ENCODE measurements at regions not wholly inside any gene's neighbourhood (a gene's known extent, or its start where the extent isn't known, plus 50 kb on each side); places are given as distances from the start of the nearest gene placed in this dataset.

DNA sequence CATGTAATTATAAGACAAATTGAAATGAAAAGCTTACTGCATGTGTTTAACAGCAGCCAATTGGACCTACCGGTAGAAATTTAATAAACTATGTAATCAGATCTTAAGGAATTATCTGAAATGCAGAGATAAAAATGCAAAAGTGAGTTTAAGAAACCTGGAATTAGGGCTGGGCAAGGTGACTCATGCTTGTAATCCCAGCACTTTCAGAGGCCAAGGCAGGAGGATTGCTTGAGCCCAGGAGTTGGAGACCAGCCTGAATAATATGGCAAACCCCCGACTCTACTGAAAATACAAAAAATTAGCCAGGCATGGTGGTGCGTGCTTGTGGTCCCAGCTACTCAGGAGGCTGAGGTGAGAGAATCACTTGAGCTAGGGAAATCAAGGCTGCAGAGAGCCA lies 74.1 kb downstream of the HFE start:
- Histone ChIP-seq H3K4me3 (ENCODE audit: low read length) (no peak overlapping the region), H3K9ac (ENCODE audit: low read depth, low read length) (no peak overlapping the region), H3K27ac (ENCODE audit: low read depth, low read length) (no peak overlapping the region), H3K27me3 (ENCODE audit: insufficient read depth, low read length) (no peaks in the 10 kb centered on the region), H3K36me3 (ENCODE audit: insufficient read depth, low read length) (no peaks in the 10 kb centered on the region), H3K4me1 (ENCODE audit: insufficient read depth, low read length) (0 out of 2 replicates have a peak, but pooled peaks cover 3% of the 10 kb centered on the region), H3K9me3 (ENCODE audit: insufficient read depth, low read depth, low read length) (no peaks in the 10 kb centered on the region)
- 98% methylated on average over 3 of the region's 3 CpGs for WGBS

DNA sequence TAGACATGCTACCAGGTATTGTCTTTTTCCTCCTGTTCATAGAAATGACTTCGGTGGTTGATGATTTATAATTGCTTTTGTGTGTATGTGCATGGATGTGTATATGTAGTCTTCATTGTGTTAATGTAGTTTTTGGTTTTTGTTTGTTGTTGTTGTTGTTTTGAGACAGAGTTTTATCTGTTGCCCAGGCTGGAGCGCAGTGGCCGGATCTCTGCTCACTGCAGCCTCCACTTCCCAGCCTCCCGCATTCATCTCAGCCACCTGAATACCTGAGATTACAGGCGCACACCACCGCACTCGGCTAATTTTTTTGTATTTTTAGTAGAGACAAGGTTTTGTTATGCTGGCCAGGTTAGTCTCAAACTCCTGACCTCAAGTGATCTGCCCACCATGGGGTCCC lies 75.2 kb downstream of the HFE start:
- Histone ChIP-seq H3K27me3 (ENCODE audit: insufficient read depth, low read length) (no peaks in the 10 kb centered on the region), H3K27ac (ENCODE audit: low read depth, low read length) (no peak overlapping the region), H3K9me3 (ENCODE audit: insufficient read depth, low read depth, low read length) (no peaks in the 10 kb centered on the region), H3K36me3 (ENCODE audit: insufficient read depth, low read length) (no peaks in the 10 kb centered on the region), H3K4me1 (ENCODE audit: insufficient read depth, low read length) (0 out of 2 replicates have a peak, but pooled peaks cover 3% of the 10 kb centered on the region), H3K9ac (ENCODE audit: low read depth, low read length) (no peak overlapping the region), H3K4me3 (ENCODE audit: low read length) (no peak overlapping the region)
- 98% methylated on average over 7 of the region's 7 CpGs for WGBS

DNA sequence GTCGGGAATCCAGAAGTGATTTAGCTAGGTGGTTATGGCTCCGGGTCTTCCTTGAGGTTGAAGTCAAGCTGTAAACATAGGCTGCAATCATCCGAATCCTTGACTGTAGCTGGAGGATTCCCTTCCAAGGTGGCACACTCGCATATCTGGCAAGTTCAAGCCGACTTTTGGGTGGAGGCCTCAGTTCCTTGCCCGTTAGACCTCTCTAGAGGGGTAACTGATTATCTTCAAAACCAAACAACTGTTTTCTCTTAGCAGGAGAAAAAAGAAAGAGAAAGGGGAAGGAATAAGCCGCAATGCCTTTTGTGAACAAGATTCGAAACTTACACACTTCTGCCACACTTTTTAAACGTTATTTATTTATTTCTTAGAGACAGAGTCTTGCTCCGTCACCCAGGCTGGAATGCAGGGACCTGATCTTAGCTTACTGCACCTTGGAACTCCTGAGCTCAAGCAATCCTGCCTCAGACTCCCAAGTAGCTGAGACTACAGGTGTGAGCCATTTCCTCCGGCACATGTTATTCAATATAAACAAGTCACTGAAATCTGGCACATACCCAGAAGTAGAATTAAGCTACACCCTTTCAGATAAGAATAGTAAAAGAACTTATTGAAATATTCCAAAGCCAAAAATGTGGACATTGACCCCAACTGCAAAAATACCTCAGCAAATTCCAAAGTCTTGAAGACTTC lies 76.3 kb downstream of the HFE start:
- 92% methylated on average over 10 of the region's 11 CpGs for WGBS
- H3K27me3 ChIP-seq (ENCODE audit: insufficient read depth, low read length), result no peaks in the 10 kb centered on the region
- 0 out of 2 replicates have a peak, but pooled peaks cover 3% of the 10 kb centered on the region for H3K4me1 ChIP-seq (ENCODE audit: insufficient read depth, low read length)
- H3K27ac ChIP-seq (ENCODE audit: low read depth, low read length), result no peak overlapping the region
- no peaks in the 10 kb centered on the region for H3K9me3 ChIP-seq (ENCODE audit: insufficient read depth, low read depth, low read length)
- H3K36me3 ChIP-seq (ENCODE audit: insufficient read depth, low read length), result no peaks in the 10 kb centered on the region
- H3K9ac ChIP-seq (ENCODE audit: low read depth, low read length), result no peak overlapping the region
- H3K4me3 ChIP-seq (ENCODE audit: low read length), result no peak overlapping the region

DNA sequence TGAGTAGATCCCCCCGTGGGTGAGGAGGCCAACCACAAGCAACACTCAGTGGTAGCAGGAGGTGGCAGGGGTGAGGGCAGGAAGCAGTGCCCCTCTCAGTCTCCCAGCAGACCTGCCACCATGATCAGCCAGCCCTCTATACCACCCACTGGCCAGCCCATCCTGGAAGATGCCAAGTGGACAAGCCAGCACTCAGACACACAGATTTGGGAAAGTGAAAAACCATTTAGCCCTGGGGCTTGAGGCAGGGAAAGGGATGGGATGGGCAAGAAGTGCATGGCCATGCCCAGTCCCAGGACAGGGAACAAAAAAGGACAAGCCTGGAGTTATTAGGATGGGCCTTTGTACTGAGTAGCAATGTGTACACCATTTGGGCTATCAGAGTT lies 76.9 kb downstream of the HFE start:
- Histone ChIP-seq H3K9me3 (ENCODE audit: insufficient read depth, low read depth, low read length) (no peaks in the 10 kb centered on the region), H3K27me3 (ENCODE audit: insufficient read depth, low read length) (no peaks in the 10 kb centered on the region), H3K27ac (ENCODE audit: low read depth, low read length) (no peak overlapping the region), H3K9ac (ENCODE audit: low read depth, low read length) (no peak overlapping the region), H3K36me3 (ENCODE audit: insufficient read depth, low read length) (no peaks in the 10 kb centered on the region), H3K4me3 (ENCODE audit: low read length) (no peak overlapping the region), H3K4me1 (ENCODE audit: insufficient read depth, low read length) (0 out of 2 replicates have a peak, but pooled peaks cover 3% of the 10 kb centered on the region)
- WGBS, result 86% methylated on average over 1 of the region's 1 CpG

DNA sequence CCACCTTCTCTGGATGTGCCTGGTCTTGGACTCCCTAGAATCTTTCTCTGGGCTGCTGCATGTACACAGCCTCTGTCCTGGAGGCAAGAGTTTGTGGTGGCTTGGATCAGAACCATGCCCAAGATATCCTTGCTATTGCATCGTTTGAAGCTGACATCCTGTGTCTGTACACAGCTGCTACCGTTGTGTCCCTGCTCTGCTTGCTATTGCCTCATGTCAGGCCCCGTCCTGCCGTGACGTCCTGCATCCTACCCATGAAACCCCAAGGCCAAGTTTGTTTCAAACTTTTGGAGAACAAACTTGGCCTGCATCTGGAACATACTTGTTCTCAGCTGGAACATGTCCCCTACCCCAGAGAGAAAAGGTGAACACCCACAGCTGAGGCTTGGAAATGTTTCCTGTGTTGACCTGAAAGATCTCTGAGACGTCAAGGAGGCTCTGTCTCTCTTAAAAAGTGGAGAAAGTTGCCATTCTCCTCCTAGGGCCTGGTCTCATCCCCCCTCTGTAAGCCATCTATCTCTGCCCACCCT lies 78.1 kb downstream of the HFE start:
- 90% methylated on average over 6 of the region's 6 CpGs for WGBS
- H3K4me1 ChIP-seq (ENCODE audit: insufficient read depth, low read length), result no peaks in the 10 kb centered on the region
- H3K27me3 ChIP-seq (ENCODE audit: insufficient read depth, low read length), result no peaks in the 10 kb centered on the region
- H3K9me3 ChIP-seq (ENCODE audit: insufficient read depth, low read depth, low read length), result no peaks in the 10 kb centered on the region
- H3K9ac ChIP-seq (ENCODE audit: low read depth, low read length), result no peak overlapping the region
- no peak overlapping the region for H3K27ac ChIP-seq (ENCODE audit: low read depth, low read length)
- no peak overlapping the region for H3K4me3 ChIP-seq (ENCODE audit: low read length)
- H3K36me3 ChIP-seq (ENCODE audit: insufficient read depth, low read length), result no peaks in the 10 kb centered on the region

DNA sequence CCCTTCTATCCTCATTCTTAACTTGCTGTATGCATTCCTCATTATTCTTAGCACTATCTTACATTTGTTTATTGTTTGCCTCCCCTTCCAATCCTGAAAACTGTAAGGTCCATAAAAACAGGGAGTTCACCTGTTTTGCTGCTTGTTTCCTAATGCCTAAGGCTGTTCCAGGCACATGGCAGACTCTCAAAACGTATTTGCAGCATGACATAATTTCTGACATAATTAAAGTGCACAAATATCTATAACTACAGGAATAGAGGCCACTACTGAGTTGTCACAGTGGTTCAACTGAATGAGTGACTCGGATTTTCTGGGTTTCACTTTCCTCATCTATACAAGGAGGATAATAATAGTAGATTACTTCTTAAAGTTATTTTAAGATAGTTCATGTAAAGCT lies 83.0 kb downstream of the HFE start:
- WGBS, result 75% methylated on average over 1 of the region's 2 CpGs
- Histone ChIP-seq H3K27ac (ENCODE audit: low read depth, low read length) (no peak overlapping the region), H3K4me3 (ENCODE audit: low read length) (no peak overlapping the region), H3K4me1 (ENCODE audit: insufficient read depth, low read length) (peaks cover 7% of the 10 kb centered on the region; the same call in 1 of the 2 replicates), H3K27me3 (ENCODE audit: insufficient read depth, low read length) (no peaks in the 10 kb centered on the region), H3K9ac (ENCODE audit: low read depth, low read length) (no peak overlapping the region), H3K9me3 (ENCODE audit: insufficient read depth, low read depth, low read length) (no peaks in the 10 kb centered on the region), H3K36me3 (ENCODE audit: insufficient read depth, low read length) (no peaks in the 10 kb centered on the region)

DNA sequence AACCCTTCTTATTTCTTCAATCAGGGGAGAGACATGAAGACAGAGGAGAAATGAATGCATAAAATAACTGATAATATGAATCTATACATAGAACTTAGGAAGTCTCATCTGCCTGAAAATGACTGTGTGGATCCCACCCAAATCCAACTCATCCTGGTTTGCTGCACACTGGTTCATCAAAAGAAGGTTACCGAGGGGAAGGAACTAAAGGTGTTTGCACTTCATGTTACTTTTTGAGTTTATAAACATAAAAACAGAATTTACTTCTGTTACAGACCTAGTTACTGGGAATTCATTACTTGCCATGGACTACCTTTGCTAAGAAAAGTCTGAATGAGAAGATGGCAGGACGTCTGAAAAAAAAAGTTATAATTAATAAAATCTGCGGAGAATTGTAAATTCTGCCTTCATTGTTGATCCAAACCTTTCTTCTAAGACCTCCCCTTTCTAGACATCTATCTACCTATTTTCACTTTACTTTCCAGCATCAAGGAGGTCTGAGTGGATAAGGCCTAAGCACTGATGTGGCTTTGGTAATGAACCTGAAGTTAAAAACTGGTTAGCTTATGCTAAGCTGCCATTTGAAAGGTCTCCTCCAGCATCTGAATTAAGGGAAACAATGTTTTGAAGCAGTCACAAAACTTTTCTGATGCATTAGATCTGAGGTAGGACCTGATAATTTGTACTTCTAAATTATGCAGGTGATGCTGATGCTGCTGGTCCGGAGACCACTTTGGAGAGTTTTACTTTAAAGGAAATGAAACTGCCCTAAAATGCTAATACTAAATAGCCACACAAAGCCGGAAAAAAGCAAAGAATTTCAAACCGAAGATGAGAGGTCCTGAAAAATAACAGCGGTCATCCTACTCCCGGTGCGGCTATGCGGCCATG lies 84.0 kb downstream of the HFE start:
- Histone ChIP-seq H3K36me3 (ENCODE audit: insufficient read depth, low read length) (no peaks in the 10 kb centered on the region), H3K27me3 (ENCODE audit: insufficient read depth, low read length) (no peaks in the 10 kb centered on the region), H3K4me1 (ENCODE audit: insufficient read depth, low read length) (peaks cover 7% of the 10 kb centered on the region; the same call in 1 of the 2 replicates), H3K4me3 (ENCODE audit: low read length) (peak overlapping the region; percentile 89), H3K9ac (ENCODE audit: low read depth, low read length) (peak overlapping the region; percentile 89; the same call in 1 of the 2 replicates), H3K9me3 (ENCODE audit: insufficient read depth, low read depth, low read length) (no peaks in the 10 kb centered on the region), H3K27ac (ENCODE audit: low read depth, low read length) (peak overlapping the region; percentile 87; the same call in 1 of the 2 replicates)
- 23% methylated on average over 9 of the region's 10 CpGs for WGBS

DNA sequence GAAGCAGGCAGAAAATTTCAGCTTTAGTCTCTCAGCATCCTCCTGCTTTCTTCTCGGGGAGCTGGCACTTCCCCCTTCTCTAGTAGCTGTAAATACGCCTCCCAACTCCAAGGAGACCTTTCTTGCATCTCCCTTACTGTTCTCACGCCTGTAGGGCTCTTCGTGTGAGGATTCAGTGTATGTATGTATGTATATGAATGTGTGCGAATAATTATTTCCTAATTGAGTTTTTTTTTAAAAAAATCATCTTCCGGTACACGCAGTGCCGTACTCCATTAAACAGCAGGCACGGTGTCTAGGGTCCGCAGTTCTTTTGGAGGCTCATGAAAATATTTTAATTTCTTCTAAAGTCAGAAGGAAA lies 85.4 kb downstream of the HFE start:
- Histone ChIP-seq H3K36me3 (ENCODE audit: insufficient read depth, low read length) (no peaks in the 10 kb centered on the region), H3K27me3 (ENCODE audit: insufficient read depth, low read length) (no peaks in the 10 kb centered on the region), H3K27ac (ENCODE audit: low read depth, low read length) (peak overlapping the region; percentile 87), H3K4me3 (ENCODE audit: low read length) (peak overlapping the region; percentile 89), H3K9ac (ENCODE audit: low read depth, low read length) (peak overlapping the region; percentile 89), H3K9me3 (ENCODE audit: insufficient read depth, low read depth, low read length) (no peaks in the 10 kb centered on the region), H3K4me1 (ENCODE audit: insufficient read depth, low read length) (peaks cover 7% of the 10 kb centered on the region; the same call in 1 of the 2 replicates)
- WGBS, result 13% methylated on average over 8 of the region's 10 CpGs

DNA sequence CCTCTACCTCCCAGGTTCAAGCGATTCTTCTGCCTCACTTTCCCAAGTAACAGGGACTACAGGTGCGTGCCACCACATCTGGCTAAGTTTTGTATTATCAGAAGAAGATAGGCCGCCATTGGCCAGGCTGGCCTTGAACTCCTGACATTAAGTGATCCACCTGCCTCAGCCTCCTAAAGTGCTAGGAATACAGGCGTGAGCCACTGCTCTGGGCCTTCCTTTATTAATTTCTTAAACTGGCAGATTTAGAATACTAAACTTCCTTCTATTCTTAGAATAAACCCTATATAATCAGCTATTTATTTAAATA lies 86.6 kb downstream of the HFE start:
- no peak overlapping the region for H3K27ac ChIP-seq (ENCODE audit: low read depth, low read length)
- peaks cover 7% of the 10 kb centered on the region; the same call in 1 of the 2 replicates for H3K4me1 ChIP-seq (ENCODE audit: insufficient read depth, low read length)
- no peak overlapping the region for H3K4me3 ChIP-seq (ENCODE audit: low read length)
- H3K9me3 ChIP-seq (ENCODE audit: insufficient read depth, low read depth, low read length), result no peaks in the 10 kb centered on the region
- WGBS, result 100% methylated on average over 4 of the region's 4 CpGs
- H3K27me3 ChIP-seq (ENCODE audit: insufficient read depth, low read length), result no peaks in the 10 kb centered on the region
- H3K36me3 ChIP-seq (ENCODE audit: insufficient read depth, low read length), result no peaks in the 10 kb centered on the region
- no peak overlapping the region for H3K9ac ChIP-seq (ENCODE audit: low read depth, low read length)

DNA sequence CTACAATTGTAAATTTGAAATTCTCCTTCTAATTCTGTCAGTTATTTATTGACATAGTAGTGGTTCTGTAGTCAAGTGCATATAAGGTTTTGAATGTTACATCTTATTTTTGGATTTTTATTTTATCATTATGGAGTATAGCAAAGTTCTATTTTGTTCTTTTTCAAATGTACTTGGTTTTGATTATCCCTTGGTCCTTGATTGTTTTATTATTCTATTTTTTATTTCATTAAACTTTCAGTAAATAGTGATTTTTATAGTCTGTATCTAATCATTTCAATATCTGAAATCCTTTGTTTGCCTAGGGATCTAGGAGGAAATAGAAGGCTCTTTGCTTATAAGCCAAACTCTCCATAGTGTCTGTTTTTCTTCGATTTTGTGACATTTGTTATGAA lies 87.8 kb downstream of the HFE start:
- no peaks in the 10 kb centered on the region for H3K36me3 ChIP-seq (ENCODE audit: insufficient read depth, low read length)
- no peak overlapping the region for H3K9ac ChIP-seq (ENCODE audit: low read depth, low read length)
- H3K4me1 ChIP-seq (ENCODE audit: insufficient read depth, low read length), result peaks cover 7% of the 10 kb centered on the region; the same call in 1 of the 2 replicates
- H3K4me3 ChIP-seq (ENCODE audit: low read length), result no peak overlapping the region
- H3K9me3 ChIP-seq (ENCODE audit: insufficient read depth, low read depth, low read length), result no peaks in the 10 kb centered on the region
- H3K27ac ChIP-seq (ENCODE audit: low read depth, low read length), result no peak overlapping the region
- no CpG with 5 or more reads among the region's 1 CpG for WGBS
- no peaks in the 10 kb centered on the region for H3K27me3 ChIP-seq (ENCODE audit: insufficient read depth, low read length)

DNA sequence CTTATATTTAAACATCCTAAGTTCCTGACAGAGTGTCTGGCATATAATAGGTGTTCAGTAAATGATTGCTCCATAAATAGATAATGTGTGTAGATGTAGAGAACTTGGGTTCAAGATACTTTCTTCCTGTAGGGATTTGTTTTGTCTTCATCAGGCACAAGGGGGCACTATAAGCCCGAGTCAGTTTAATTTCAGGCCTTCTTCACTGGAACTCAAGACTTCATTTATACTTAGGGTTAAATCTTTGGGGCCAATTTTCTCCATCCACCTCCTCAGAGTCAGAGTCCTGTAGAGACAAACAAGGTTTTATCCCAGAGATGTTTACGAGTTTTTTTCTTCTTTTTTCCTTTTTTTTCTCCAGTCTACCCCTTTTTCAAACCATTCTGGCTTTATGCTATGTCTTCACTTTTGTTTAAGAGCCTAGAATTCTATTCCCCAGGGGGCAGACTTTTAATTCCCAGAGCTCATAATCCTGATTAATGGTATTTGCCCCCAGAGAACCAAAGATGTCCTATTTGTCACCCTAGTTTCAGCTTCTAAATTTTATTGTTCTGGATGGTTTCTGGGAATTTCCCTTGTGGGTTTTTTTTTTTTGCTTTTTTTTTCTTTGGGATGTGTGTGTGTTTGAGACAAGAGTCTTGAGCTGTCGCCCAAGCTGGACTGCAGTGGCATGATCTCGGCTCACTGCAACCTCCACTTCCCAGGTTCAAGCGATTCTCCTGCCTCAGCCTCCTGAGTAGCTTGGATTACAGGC lies 88.4 kb downstream of the HFE start:
- WGBS, result 65% methylated on average over 5 of the region's 5 CpGs
- Histone ChIP-seq H3K4me1 (ENCODE audit: insufficient read depth, low read length) (peaks cover 7% of the 10 kb centered on the region; the same call in 1 of the 2 replicates), H3K27me3 (ENCODE audit: insufficient read depth, low read length) (no peaks in the 10 kb centered on the region), H3K27ac (ENCODE audit: low read depth, low read length) (no peak overlapping the region), H3K9ac (ENCODE audit: low read depth, low read length) (no peak overlapping the region), H3K4me3 (ENCODE audit: low read length) (no peak overlapping the region), H3K36me3 (ENCODE audit: insufficient read depth, low read length) (no peaks in the 10 kb centered on the region), H3K9me3 (ENCODE audit: insufficient read depth, low read depth, low read length) (no peaks in the 10 kb centered on the region)

Measured in HUES64 (cell line).